Hepatocyte (in vitro differentiated cells): ENCODE measurements at regions not wholly inside any gene's neighbourhood (a gene's known extent, or its start where the extent isn't known, plus 50 kb on each side); places are given as distances from the start of the nearest gene placed in this dataset.

ENCODE experiments used
- DNase-seq: peaks from one replicate; pipeline ENCODE4 v3.0.0-alpha.2; 2016; ENCODE audit warnings: low spot score
- H2AFZ ChIP-seq: fragments of 200-600 bp; sonication (generic); 2 replicates; pipeline ENCODE4 v1.6.0; 2016; ENCODE audit warnings: antibody characterized with exemption, mild to moderate bottlenecking
- H3K27ac ChIP-seq: fragments of 200-600 bp; sonication (generic); 2 replicates; pipeline ENCODE4 v1.5.1; 2016; ENCODE audit warnings: mild to moderate bottlenecking
- H3K27me3 ChIP-seq: fragments of 200-600 bp; sonication (generic); 2 replicates; pipeline ENCODE4 v1.6.1; 2016
- H3K36me3 ChIP-seq: fragments of 200-600 bp; sonication (generic); replicated peaks from 2 replicates; pipeline ENCODE4 v1.5.1; 2016; ENCODE audit warnings: low read depth; ENCODE audit not compliant: insufficient read depth
- H3K4me1 ChIP-seq: fragments of 200-600 bp; sonication (generic); 2 replicates; pipeline ENCODE4 v1.5.1; 2016; ENCODE audit warnings: mild to moderate bottlenecking, moderate library complexity; ENCODE audit not compliant: insufficient read depth
- H3K4me2 ChIP-seq: fragments of 200-600 bp; sonication (generic); 2 replicates; pipeline ENCODE4 v1.6.0; 2016
- H3K4me3 ChIP-seq: fragments of 200-600 bp; sonication (generic); 2 replicates; pipeline ENCODE4 v1.5.1; 2016; ENCODE audit warnings: mild to moderate bottlenecking
- H3K79me2 ChIP-seq: fragments of 200-600 bp; sonication (generic); 2 replicates; pipeline ENCODE4 v1.6.0; 2017; ENCODE audit warnings: mild to moderate bottlenecking
- H3K9me2 ChIP-seq: fragments of 200-600 bp; sonication (generic); replicated peaks from 2 replicates; pipeline ENCODE4 v1.6.0; 2017; ENCODE audit warnings: mild to moderate bottlenecking; ENCODE audit not compliant: insufficient read depth
- H3K9me3 ChIP-seq: fragments of 200-600 bp; sonication (generic); 2 replicates; pipeline ENCODE4 v1.5.1; 2016; ENCODE audit warnings: low read depth, mild to moderate bottlenecking
- H4K20me1 ChIP-seq: fragments of 200-600 bp; sonication (generic); 2 replicates; pipeline ENCODE4 v1.6.0; 2016; ENCODE audit warnings: mild to moderate bottlenecking; ENCODE audit not compliant: insufficient read depth, poor library complexity, severe bottlenecking
- EZH2 ChIP-seq: fragments of 200-600 bp; sonication (generic); IDR thresholded peaks from 2 replicates; pipeline ENCODE4 v1.6.1; 2016; ENCODE audit warnings: antibody characterized with exemption, mild to moderate bottlenecking, borderline replicate concordance
- EZH2phosphoT487 ChIP-seq: fragments of 200-600 bp; sonication (generic); IDR thresholded peaks from one replicate; pipeline ENCODE4 v1.6.1; 2018; ENCODE audit warnings: antibody characterized with exemption, mild to moderate bottlenecking, low read depth, moderate library complexity; ENCODE audit not compliant: unreplicated experiment, severe bottlenecking
- WGBS: methylation state at CpG from one replicate; pipeline ENCODE4 v1.1.6; 2016; ENCODE audit warnings: low lambda C conversion rate; ENCODE audit errors: missing lambda C conversion rate; 5-methylcytosine and 5-hydroxymethylcytosine counted together
- TF ChIP-seq, protein P1 (sequence below): fragments of 200-600 bp; sonication (generic); IDR thresholded peaks from 2 replicates; pipeline ENCODE4 v1.5.1; 2016; ENCODE audit warnings: antibody characterized with exemption, mild to moderate bottlenecking; ENCODE audit not compliant: poor library complexity

DNA sequence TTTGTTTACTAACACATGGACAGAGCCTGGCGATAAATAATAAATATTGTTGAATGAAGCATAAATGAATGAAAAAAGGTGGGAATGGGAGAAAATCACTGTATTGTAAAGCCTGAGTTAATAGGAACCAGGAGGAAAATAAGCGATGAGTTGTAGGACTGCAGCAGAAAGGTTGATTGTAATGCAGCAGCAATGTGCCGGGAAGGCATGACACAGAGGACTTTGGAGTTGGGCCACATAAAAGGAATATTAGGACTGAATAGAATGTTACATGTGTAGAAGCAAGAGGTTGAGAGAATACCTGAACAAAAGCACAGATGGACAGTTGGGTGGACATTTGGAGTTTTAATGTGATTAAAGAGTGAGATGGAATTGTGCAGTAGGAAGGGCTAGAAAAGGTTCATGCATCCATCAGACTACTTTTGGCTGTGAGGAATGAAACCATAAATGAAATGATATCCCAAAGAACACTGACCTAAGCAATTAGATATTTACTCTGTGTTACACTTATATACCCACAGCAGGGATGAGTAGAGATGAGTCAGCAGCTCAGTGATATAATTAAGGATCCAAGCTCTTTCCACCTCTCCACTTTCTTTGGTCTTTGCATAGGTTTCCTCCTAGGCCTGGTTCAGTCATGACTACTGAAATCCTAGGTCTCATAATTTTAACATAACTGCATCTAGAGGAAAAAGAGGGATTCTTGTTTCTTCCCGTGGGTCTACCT lies 55.4 kb downstream of the CCER1 start:
- Histone ChIP-seq H3K79me2 (no peaks in the 10 kb centered on the region), H3K4me2 (no peak overlapping the region), H3K9me3 (no peaks in the 10 kb centered on the region), H3K4me3 (no peak overlapping the region), H3K27ac (no peak overlapping the region), H2AFZ (no peak overlapping the region), H3K27me3 (no peaks in the 10 kb centered on the region), H3K9me2 (no peaks in the 10 kb centered on the region), H3K36me3 (no peaks in the 10 kb centered on the region), H3K4me1 (no peaks in the 10 kb centered on the region), H4K20me1 (no peaks in the 10 kb centered on the region)
- DNase-seq: no peak
- 75% methylated on average over 4 of the region's 4 CpGs for WGBS
- TF ChIP-seq EZH2phosphoT487 (no peak), EZH2 (no peak)
- TF ChIP-seq, protein P1, sequence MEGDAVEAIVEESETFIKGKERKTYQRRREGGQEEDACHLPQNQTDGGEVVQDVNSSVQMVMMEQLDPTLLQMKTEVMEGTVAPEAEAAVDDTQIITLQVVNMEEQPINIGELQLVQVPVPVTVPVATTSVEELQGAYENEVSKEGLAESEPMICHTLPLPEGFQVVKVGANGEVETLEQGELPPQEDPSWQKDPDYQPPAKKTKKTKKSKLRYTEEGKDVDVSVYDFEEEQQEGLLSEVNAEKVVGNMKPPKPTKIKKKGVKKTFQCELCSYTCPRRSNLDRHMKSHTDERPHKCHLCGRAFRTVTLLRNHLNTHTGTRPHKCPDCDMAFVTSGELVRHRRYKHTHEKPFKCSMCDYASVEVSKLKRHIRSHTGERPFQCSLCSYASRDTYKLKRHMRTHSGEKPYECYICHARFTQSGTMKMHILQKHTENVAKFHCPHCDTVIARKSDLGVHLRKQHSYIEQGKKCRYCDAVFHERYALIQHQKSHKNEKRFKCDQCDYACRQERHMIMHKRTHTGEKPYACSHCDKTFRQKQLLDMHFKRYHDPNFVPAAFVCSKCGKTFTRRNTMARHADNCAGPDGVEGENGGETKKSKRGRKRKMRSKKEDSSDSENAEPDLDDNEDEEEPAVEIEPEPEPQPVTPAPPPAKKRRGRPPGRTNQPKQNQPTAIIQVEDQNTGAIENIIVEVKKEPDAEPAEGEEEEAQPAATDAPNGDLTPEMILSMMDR: no peak

DNA sequence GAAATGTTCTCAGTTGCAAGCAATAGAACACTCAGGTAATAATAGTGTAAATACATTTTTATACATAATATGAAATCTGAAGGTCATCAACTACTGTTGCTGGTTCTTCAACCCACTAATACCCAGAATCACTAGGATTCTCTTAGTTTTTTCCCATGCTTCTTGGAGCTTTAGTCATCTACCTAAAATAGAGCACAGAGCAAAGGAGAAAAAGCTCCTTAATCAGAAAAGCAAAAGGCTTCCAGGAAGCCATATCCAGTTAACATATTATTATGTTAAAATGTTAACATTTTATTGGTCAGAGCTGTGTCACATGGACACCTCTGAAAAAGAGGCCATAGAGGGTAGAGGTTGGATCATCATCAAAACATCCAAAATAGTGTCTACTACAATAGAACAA lies 57.0 kb downstream of the CCER1 start:
- Histone ChIP-seq H3K9me2 (no peaks in the 10 kb centered on the region), H3K36me3 (no peaks in the 10 kb centered on the region), H3K27ac (no peak overlapping the region), H3K4me1 (no peaks in the 10 kb centered on the region), H3K4me2 (no peak overlapping the region), H3K27me3 (no peaks in the 10 kb centered on the region), H2AFZ (no peak overlapping the region), H3K79me2 (no peaks in the 10 kb centered on the region), H3K9me3 (no peaks in the 10 kb centered on the region), H4K20me1 (no peaks in the 10 kb centered on the region), H3K4me3 (no peak overlapping the region)
- no peak for TF ChIP-seq EZH2
- TF ChIP-seq, protein P1: no peak
- TF ChIP-seq EZH2phosphoT487: no peak
- no peak for DNase-seq

DNA sequence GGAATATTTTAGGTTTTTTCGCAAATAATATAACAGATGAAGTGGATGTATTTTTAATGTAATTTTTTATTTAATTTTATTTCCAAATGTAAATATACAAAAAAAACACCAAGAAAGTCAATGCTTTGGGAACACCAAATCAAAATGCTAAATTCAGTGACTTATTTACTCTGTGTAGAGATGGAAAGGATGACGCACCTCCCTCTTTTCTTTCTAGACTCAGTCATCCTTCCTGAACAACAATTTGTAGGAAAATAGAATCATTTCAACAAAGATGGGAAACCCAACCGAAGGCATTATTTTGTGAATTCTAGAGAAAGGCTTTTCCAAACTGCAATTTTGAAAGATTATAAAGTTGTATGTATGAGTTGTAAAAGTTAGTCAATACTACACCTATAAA lies 57.7 kb downstream of the CCER1 start:
- no peaks in the 10 kb centered on the region for H3K4me1 ChIP-seq
- 98% methylated on average over 3 of the region's 3 CpGs for WGBS
- no peaks in the 10 kb centered on the region for H4K20me1 ChIP-seq
- TF ChIP-seq EZH2 (no peak), EZH2phosphoT487 (no peak)
- TF ChIP-seq, protein P1: no peak
- H3K36me3 ChIP-seq: no peaks in the 10 kb centered on the region
- no peaks in the 10 kb centered on the region for H3K79me2 ChIP-seq
- no peaks in the 10 kb centered on the region for H3K9me3 ChIP-seq
- no peaks in the 10 kb centered on the region for H3K27me3 ChIP-seq
- DNase-seq: no peak
- H3K4me3 ChIP-seq: no peak overlapping the region
- H3K4me2 ChIP-seq: no peak overlapping the region
- H3K27ac ChIP-seq: no peak overlapping the region
- no peaks in the 10 kb centered on the region for H3K9me2 ChIP-seq
- no peak overlapping the region for H2AFZ ChIP-seq
